ENCODE measurements at regions not wholly inside any gene's neighbourhood (a gene's known extent, or its start where the extent isn't known, plus 50 kb on each side); places are given as distances from the start of the nearest gene placed in this dataset.

DNA sequence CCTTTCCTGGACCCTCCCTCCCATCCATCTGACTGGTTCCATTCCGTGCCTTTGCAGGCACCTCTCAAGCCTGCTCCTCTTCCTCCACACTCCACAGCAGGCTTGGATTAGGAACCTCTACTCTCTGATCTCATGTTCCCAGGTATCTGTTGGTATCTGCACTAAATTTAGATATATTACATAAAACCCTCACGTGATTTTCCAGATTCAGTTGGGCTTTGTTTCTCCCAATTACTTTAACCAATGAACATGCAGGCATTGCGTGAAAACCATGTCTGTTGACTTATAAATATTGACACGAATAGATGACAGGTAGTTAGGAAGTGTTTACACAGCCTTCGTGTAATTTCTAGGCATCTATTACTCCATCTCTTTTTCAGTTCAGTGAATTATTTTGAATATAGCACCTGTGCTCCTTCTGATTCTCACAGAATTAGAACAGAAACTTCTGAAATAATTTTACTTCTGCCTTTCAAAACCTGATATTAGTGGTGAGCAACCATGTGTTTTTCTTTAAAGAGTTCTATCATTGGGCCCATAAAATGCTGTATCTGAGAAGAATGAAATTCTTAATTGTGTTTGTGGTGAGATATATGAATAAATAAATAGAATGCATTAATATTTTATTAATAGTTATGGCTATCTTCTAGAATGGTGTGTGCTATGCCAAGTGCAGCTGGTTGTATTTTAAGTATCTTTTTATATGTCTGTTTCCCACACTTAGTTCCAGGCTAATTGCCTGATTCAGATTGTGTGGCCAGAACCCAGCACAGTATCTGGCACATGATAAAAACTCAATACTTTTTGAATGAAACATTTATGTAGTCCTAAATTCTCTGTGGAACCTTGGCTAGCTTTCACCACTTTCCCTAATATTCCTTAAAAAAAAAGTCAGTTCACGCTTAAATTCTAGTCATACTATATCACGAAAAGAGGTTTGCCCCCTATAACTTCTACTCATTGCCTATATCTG is 304.8 kb downstream of the QDPR start:
- TF ChIP-seq, protein P1, sequence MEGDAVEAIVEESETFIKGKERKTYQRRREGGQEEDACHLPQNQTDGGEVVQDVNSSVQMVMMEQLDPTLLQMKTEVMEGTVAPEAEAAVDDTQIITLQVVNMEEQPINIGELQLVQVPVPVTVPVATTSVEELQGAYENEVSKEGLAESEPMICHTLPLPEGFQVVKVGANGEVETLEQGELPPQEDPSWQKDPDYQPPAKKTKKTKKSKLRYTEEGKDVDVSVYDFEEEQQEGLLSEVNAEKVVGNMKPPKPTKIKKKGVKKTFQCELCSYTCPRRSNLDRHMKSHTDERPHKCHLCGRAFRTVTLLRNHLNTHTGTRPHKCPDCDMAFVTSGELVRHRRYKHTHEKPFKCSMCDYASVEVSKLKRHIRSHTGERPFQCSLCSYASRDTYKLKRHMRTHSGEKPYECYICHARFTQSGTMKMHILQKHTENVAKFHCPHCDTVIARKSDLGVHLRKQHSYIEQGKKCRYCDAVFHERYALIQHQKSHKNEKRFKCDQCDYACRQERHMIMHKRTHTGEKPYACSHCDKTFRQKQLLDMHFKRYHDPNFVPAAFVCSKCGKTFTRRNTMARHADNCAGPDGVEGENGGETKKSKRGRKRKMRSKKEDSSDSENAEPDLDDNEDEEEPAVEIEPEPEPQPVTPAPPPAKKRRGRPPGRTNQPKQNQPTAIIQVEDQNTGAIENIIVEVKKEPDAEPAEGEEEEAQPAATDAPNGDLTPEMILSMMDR (conservative IDR thresholded peaks at IDR 0.05; ENCODE audit: low read length): no peak
- no peak for TF ChIP-seq EZH2phosphoT487 (IDR thresholded peaks at IDR 0.05; ENCODE audit: borderline replicate concordance)

Data from Loucy (cell line).